GM18870 (cell line): ENCODE measurements at regions not wholly inside any gene's neighbourhood (a gene's known extent, or its start where the extent isn't known, plus 50 kb on each side); places are given as distances from the start of the nearest gene placed in this dataset.
"Not testable (repeated sequence)": the region's sequence is repeated elsewhere in the genome, so short reads cannot be mapped to it uniquely, and the experiment has no call there.

Experiments used
- ATAC-seq: cut with Tn5 transposase; IDR thresholded peaks from one replicate; pipeline ENCODE4 v1.9.1; 2021; ENCODE audit warnings: moderate library complexity; ENCODE audit not compliant: unreplicated experiment

GRCh38 chr17:51434434-51435170 lies 174.3 kb downstream of the UTP18 start:
- no peak for ATAC-seq

GRCh38 chr17:51435171-51435552 lies 174.8 kb downstream of the UTP18 start:
- no peak for ATAC-seq

GRCh38 chr17:51435641-51436091 lies 175.3 kb downstream of the UTP18 start:
- no peak for ATAC-seq

- ATAC-seq = no peak
Observed at GRCh38 chr17:51439395-51440229, 179.3 kb downstream of the UTP18 start.

- ATAC-seq = no peak
Observed at GRCh38 chr17:51441431-51441830, 181.1 kb downstream of the UTP18 start.

GRCh38 chr17:51442088-51442865 lies 181.9 kb downstream of the UTP18 start:
- no peak for ATAC-seq

GRCh38 chr17:51443646-51444045 lies 183.3 kb downstream of the UTP18 start:
- no peak for ATAC-seq

- no peak for ATAC-seq
Observed at GRCh38 chr17:51445946-51446345, 185.6 kb downstream of the UTP18 start.

- no peak for ATAC-seq
Observed at GRCh38 chr17:51454456-51454978, 194.2 kb downstream of the UTP18 start.

- no peak for ATAC-seq
Observed at GRCh38 chr17:51455211-51455610, 194.9 kb downstream of the UTP18 start.

- no peak for ATAC-seq
Observed at GRCh38 chr17:51455931-51456330, 195.6 kb downstream of the UTP18 start.

GRCh38 chr17:51456942-51457341 lies 196.6 kb downstream of the UTP18 start:
- ATAC-seq = no peak

GRCh38 chr17:51461578-51462004 lies 201.2 kb downstream of the UTP18 start:
- peak; percentile 68 for ATAC-seq

- ATAC-seq = no peak
Observed at GRCh38 chr17:51463353-51463752, 203.0 kb downstream of the UTP18 start.

GRCh38 chr17:51467336-51467735 lies 207.0 kb downstream of the UTP18 start:
- ATAC-seq = no peak

GRCh38 chr17:51472670-51473205 lies 212.4 kb downstream of the UTP18 start:
- no peak for ATAC-seq

- ATAC-seq = no peak
Observed at GRCh38 chr17:51474764-51475163, 214.4 kb downstream of the UTP18 start.

GRCh38 chr17:51475730-51476129 lies 215.4 kb downstream of the UTP18 start:
- ATAC-seq = no peak

GRCh38 chr17:51479303-51479702 lies 219.0 kb downstream of the UTP18 start:
- ATAC-seq = no peak

GRCh38 chr17:51481370-51481769 lies 221.0 kb downstream of the UTP18 start:
- no peak for ATAC-seq

GRCh38 chr17:51482248-51482647 lies 221.9 kb downstream of the UTP18 start:
- not testable (repeated sequence) for ATAC-seq
